ENCODE measurements at regions not wholly inside any gene's neighbourhood (a gene's known extent, or its start where the extent isn't known, plus 50 kb on each side); places are given as distances from the start of the nearest gene placed in this dataset.

DNA sequence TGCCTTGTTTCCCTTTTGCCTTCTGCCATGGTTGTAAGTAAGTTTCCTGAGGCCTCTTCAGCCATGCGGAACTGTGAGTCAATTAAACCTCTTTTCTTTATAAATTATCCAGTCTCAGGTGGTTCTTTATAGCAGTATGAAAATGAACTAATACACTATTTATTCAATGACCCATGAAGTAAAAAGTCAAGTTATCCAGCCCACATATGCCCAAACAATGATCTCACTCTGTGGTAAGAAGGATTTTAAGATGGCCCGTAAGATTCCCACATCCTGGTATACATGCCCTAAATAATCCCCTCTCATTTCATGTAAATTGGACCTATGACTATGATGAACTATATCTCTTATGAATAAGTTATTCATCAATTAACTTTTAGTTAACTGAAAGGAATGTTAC is 1008.3 kb upstream of the B3GALT2 start:
- TF ChIP-seq, protein P1, sequence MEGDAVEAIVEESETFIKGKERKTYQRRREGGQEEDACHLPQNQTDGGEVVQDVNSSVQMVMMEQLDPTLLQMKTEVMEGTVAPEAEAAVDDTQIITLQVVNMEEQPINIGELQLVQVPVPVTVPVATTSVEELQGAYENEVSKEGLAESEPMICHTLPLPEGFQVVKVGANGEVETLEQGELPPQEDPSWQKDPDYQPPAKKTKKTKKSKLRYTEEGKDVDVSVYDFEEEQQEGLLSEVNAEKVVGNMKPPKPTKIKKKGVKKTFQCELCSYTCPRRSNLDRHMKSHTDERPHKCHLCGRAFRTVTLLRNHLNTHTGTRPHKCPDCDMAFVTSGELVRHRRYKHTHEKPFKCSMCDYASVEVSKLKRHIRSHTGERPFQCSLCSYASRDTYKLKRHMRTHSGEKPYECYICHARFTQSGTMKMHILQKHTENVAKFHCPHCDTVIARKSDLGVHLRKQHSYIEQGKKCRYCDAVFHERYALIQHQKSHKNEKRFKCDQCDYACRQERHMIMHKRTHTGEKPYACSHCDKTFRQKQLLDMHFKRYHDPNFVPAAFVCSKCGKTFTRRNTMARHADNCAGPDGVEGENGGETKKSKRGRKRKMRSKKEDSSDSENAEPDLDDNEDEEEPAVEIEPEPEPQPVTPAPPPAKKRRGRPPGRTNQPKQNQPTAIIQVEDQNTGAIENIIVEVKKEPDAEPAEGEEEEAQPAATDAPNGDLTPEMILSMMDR (conservative IDR thresholded peaks at IDR 0.05; ENCODE audit: low read length), result no peak
- TF ChIP-seq EZH2phosphoT487 (IDR thresholded peaks at IDR 0.05; ENCODE audit: borderline replicate concordance, low read depth, low read length), result no peak
